ENCODE measurements at regions not wholly inside any gene's neighbourhood (a gene's known extent, or its start where the extent isn't known, plus 50 kb on each side); places are given as distances from the start of the nearest gene placed in this dataset.

DNA sequence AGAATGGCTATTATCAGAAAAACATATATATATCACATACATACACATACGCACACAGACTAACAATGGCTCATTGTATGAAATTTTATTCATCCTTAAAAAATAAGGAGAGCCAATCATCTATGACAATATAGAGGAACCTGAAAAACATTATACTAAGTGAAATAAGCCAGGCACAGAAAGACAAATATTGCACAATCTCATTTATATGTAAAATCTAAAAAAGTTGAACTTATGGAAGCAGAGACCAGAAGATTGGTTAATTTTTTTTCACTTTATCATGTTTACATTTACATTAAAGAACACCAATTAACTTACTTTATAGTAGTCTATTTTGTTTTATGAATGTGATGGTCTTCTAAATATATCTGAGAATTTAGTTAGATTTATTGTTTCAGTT, 198.7 kb downstream of the KIF2B start:
- H3K27ac ChIP-seq (ENCODE audit: low read depth, low read length), result no peak overlapping the region
- H3K36me3 ChIP-seq (ENCODE audit: control insufficient read depth, insufficient read depth, low read length), result no peaks in the 10 kb centered on the region
- Mint-ChIP-seq H3K27ac (no peak overlapping the region), H3K4me3 (no peak overlapping the region), H3K27me3 (ENCODE audit: insufficient read depth) (no peaks in the 10 kb centered on the region), H3K36me3 (ENCODE audit: low read depth) (no peaks in the 10 kb centered on the region), H3K9me3 (peaks cover 10% of the 10 kb centered on the region), H3K4me1 (no peaks in the 10 kb centered on the region)
- TF ChIP-seq, protein P1, sequence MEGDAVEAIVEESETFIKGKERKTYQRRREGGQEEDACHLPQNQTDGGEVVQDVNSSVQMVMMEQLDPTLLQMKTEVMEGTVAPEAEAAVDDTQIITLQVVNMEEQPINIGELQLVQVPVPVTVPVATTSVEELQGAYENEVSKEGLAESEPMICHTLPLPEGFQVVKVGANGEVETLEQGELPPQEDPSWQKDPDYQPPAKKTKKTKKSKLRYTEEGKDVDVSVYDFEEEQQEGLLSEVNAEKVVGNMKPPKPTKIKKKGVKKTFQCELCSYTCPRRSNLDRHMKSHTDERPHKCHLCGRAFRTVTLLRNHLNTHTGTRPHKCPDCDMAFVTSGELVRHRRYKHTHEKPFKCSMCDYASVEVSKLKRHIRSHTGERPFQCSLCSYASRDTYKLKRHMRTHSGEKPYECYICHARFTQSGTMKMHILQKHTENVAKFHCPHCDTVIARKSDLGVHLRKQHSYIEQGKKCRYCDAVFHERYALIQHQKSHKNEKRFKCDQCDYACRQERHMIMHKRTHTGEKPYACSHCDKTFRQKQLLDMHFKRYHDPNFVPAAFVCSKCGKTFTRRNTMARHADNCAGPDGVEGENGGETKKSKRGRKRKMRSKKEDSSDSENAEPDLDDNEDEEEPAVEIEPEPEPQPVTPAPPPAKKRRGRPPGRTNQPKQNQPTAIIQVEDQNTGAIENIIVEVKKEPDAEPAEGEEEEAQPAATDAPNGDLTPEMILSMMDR (conservative IDR thresholded peaks at IDR 0.05), result no peak
- no peak overlapping the region for H3K4me3 ChIP-seq (ENCODE audit: low read length)
- peaks cover 12% of the 10 kb centered on the region for H3K9me3 ChIP-seq (ENCODE audit: control insufficient read depth, low read length)
- DNase-seq, result no peak
- WGBS, 2 experiments (ENCODE audit: insufficient coverage in 1 of 2, insufficient read length in 1 of 2), result 100% methylated on average over 1 of the region's 1 CpG; no CpG with 5 or more reads in 1 of the 2 experiments
- H3K27me3 ChIP-seq (ENCODE audit: control insufficient read depth, insufficient read depth, low read length, poor library complexity, severe bottlenecking), result no peaks in the 10 kb centered on the region
- no peaks in the 10 kb centered on the region for H3K4me1 ChIP-seq (ENCODE audit: control insufficient read depth, insufficient read depth, low read length)
- H3K9ac ChIP-seq (ENCODE audit: extremely low read depth, low read length, poor library complexity, severe bottlenecking), result no peak overlapping the region

DNA sequence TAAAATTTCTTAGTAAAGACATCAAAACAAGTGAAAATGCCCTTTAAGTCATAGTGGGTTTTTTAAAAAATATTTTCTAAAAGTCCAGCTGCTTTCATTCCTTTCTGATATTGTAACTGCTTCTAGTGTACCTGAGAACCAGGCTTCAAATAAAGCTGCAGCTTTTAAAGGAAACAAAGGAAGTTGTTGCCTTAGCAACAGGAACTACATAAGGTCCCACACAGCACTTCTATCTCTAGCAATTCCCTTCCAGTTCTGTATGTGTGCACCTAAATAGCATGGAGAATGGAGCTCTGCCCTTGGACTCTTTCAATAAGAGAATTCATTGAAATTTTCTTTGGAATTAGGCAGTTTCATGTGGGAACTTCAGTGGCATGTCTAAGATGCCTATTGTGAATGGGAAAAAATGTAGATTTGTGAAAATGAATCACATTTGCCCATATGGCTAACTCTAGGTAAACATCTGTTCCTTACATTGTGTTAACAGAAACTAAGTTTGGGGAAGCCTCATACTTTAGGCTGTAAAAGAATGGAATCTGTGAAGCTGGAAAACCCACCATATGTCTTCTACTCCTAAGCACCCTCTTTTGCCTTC, 206.4 kb downstream of the KIF2B start:
- Mint-ChIP-seq H3K9me3 (no peaks in the 10 kb centered on the region), H3K4me3 (no peak overlapping the region), H3K27ac (no peak overlapping the region), H3K27me3 (ENCODE audit: insufficient read depth) (no peaks in the 10 kb centered on the region), H3K4me1 (no peaks in the 10 kb centered on the region), H3K36me3 (ENCODE audit: low read depth) (no peaks in the 10 kb centered on the region)
- Histone ChIP-seq H3K9me3 (ENCODE audit: control insufficient read depth, low read length) (peaks cover 4% of the 10 kb centered on the region), H3K4me1 (ENCODE audit: control insufficient read depth, insufficient read depth, low read length) (no peaks in the 10 kb centered on the region), H3K27me3 (ENCODE audit: control insufficient read depth, insufficient read depth, low read length, poor library complexity, severe bottlenecking) (no peaks in the 10 kb centered on the region), H3K9ac (ENCODE audit: extremely low read depth, low read length, poor library complexity, severe bottlenecking) (no peak overlapping the region), H3K36me3 (ENCODE audit: control insufficient read depth, insufficient read depth, low read length) (no peaks in the 10 kb centered on the region), H3K27ac (ENCODE audit: low read depth, low read length) (no peak overlapping the region), H3K4me3 (ENCODE audit: low read length) (no peak overlapping the region)
- TF ChIP-seq, protein P1 (conservative IDR thresholded peaks at IDR 0.05), result no peak
- DNase-seq, result no peak

DNA sequence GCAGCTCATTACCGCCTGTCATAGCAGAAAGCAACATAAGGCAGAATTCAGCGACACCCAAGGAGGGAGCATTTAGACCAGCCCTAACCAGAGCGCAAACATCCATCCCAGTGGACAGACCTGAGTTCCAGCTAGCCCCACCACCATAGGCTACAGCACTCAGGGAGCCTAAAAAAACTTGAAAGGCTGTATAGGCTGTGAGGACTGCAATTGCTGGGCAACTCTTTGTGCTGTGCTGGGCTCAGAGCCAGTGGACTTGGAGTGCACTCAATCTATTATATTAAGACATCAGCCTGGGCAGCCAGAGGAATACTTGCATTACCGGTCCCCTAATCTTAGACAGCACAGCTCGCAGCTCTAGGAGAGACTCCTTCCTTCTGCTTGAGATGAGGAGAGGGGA, 207.3 kb downstream of the KIF2B start:
- H3K36me3 Mint-ChIP-seq (ENCODE audit: low read depth), result no peaks in the 10 kb centered on the region
- no peak overlapping the region for H3K9ac ChIP-seq (ENCODE audit: extremely low read depth, low read length, poor library complexity, severe bottlenecking)
- no peaks in the 10 kb centered on the region for H3K27me3 Mint-ChIP-seq (ENCODE audit: insufficient read depth)
- H3K36me3 ChIP-seq (ENCODE audit: control insufficient read depth, insufficient read depth, low read length), result no peaks in the 10 kb centered on the region
- no peak overlapping the region for H3K4me3 Mint-ChIP-seq
- no peaks in the 10 kb centered on the region for H3K9me3 Mint-ChIP-seq
- no peaks in the 10 kb centered on the region for H3K27me3 ChIP-seq (ENCODE audit: control insufficient read depth, insufficient read depth, low read length, poor library complexity, severe bottlenecking)
- TF ChIP-seq, protein P1 (conservative IDR thresholded peaks at IDR 0.05), result no peak
- no peak overlapping the region for H3K27ac Mint-ChIP-seq
- DNase-seq, result no peak
- 81 to 94% methylated on average over 4 to 5 of the region's 5 CpGs for WGBS, 2 experiments (ENCODE audit: insufficient coverage in 1 of 2, insufficient read length in 1 of 2)
- no peaks in the 10 kb centered on the region for H3K4me1 Mint-ChIP-seq
- no peak overlapping the region for H3K4me3 ChIP-seq (ENCODE audit: low read length)
- no peaks in the 10 kb centered on the region for H3K4me1 ChIP-seq (ENCODE audit: control insufficient read depth, insufficient read depth, low read length)
- H3K9me3 ChIP-seq (ENCODE audit: control insufficient read depth, low read length), result no peaks in the 10 kb centered on the region
- no peak overlapping the region for H3K27ac ChIP-seq (ENCODE audit: low read depth, low read length)

All from endodermal cell (in vitro differentiated cells).